Suprapubic skin (tissue), 4 donors: ENCODE measurements at regions not wholly inside any gene's neighbourhood (a gene's known extent, or its start where the extent isn't known, plus 50 kb on each side); places are given as distances from the start of the nearest gene placed in this dataset.
A peak's percentile ranks its signal among the peaks of the same experiment; 100 is the strongest.

Source experiments
- DNase-seq, 2 donors: peaks; one replicate each; pipeline ENCODE4 v3.0.0-alpha.2; 2019; ENCODE audit warnings: low spot score in 2 of 2
- H3K27ac ChIP-seq: fragments of 200-600 bp; sonication (generic); one replicate; pipeline ENCODE4 v1.5.1; 2019
- H3K27me3 ChIP-seq: fragments of 200-600 bp; sonication (generic); one replicate; pipeline ENCODE4 v1.5.1; 2019
- H3K36me3 ChIP-seq: fragments of 200-600 bp; sonication (generic); one replicate; pipeline ENCODE4 v1.5.1; 2019
- H3K4me1 ChIP-seq: fragments of 200-600 bp; sonication (generic); one replicate; pipeline ENCODE4 v1.5.1; 2019
- H3K4me3 ChIP-seq: fragments of 200-600 bp; sonication (generic); one replicate; pipeline ENCODE4 v1.5.1; 2019; ENCODE audit warnings: mild to moderate bottlenecking
- H3K9me3 ChIP-seq: fragments of 200-600 bp; sonication (generic); one replicate; pipeline ENCODE4 v1.5.1; 2019
- EP300 ChIP-seq: sonication (generic); formaldehyde crosslinking; IDR thresholded peaks from one replicate; pipeline ENCODE4 v1.6.1; 2017; ENCODE audit warnings: antibody characterized with exemption
- POLR2A ChIP-seq, 2 donors: fragments of 450-650 bp; IDR thresholded peaks; one replicate each; pipeline ENCODE4 v1.6.1; 2017; ENCODE audit warnings: antibody characterized with exemption in 2 of 2, mild to moderate bottlenecking in 2 of 2, moderate library complexity in 2 of 2
- POLR2AphosphoS5 ChIP-seq, 3 donors: sonication (generic); formaldehyde crosslinking; IDR thresholded peaks; one replicate each; pipeline ENCODE4 v1.6.1; 2017; ENCODE audit warnings: antibody characterized with exemption in 3 of 3
- WGBS: methylation state at CpG from one replicate; pipeline ENCODE4 v1.1.5; 2018; 5-methylcytosine and 5-hydroxymethylcytosine counted together
- TF ChIP-seq, protein P1 (sequence below), 2 donors: fragments of 200-600 bp in 1 of 2; fragments of 450-650 bp in 1 of 2; sonication (generic) in 1 of 2; IDR thresholded peaks; one replicate each; pipeline ENCODE4 v1.5.1; 2016 to 2019; ENCODE audit warnings: antibody characterized with exemption in 2 of 2, mild to moderate bottlenecking in 1 of 2, moderate library complexity in 1 of 2

DNA sequence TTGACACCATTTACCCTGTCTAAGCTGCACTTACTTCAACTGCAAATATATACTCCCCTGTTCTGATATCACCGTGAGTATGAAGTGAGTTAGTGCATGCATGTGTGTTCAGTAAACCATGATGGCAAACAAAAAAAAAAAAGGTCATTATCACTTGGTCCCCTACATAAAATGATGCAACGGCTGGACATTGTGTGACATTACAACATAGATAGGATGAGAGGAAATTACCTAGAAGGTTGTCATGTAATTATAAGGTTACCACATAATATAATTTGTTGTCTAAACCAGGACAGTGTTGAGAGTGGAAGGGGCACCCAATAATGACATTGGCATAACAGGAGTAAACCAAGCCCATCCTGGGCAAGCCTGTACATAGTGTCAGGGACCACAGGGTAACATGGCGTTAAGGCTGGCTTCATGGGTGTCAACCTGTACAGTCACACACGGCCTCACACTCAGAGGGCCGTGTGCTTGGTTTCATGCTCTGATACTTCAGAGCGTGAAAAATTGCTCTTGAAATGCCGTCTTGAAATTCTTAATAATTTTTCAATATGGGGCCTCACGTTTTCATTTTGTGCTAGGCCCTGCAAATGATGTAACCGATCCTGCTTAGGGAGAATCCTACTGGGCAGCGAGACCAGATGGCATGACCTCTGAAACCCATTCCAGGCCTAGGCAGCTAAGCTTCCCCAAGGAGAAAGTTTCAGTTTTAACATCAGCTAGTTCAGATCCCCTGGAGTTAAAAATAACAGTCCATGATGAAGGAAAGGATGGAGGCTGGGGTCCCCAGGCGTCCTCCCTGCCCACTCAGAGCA lies 106.1 kb downstream of the AXIN2 start:
- no peak overlapping the region for H3K27ac ChIP-seq
- TF ChIP-seq, protein P1, sequence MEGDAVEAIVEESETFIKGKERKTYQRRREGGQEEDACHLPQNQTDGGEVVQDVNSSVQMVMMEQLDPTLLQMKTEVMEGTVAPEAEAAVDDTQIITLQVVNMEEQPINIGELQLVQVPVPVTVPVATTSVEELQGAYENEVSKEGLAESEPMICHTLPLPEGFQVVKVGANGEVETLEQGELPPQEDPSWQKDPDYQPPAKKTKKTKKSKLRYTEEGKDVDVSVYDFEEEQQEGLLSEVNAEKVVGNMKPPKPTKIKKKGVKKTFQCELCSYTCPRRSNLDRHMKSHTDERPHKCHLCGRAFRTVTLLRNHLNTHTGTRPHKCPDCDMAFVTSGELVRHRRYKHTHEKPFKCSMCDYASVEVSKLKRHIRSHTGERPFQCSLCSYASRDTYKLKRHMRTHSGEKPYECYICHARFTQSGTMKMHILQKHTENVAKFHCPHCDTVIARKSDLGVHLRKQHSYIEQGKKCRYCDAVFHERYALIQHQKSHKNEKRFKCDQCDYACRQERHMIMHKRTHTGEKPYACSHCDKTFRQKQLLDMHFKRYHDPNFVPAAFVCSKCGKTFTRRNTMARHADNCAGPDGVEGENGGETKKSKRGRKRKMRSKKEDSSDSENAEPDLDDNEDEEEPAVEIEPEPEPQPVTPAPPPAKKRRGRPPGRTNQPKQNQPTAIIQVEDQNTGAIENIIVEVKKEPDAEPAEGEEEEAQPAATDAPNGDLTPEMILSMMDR (IDR thresholded peaks at IDR 0.05) = no peak
- TF ChIP-seq POLR2A (IDR thresholded peaks at IDR 0.05) = no peak
- no peak for TF ChIP-seq EP300
- TF ChIP-seq POLR2AphosphoS5 (IDR thresholded peaks at IDR 0.05) = no peak
- H3K4me3 ChIP-seq = no peak overlapping the region
- no peak for DNase-seq
- no peaks in the 10 kb centered on the region for H3K36me3 ChIP-seq
- H3K4me1 ChIP-seq = peaks cover 7% of the 10 kb centered on the region
- H3K9me3 ChIP-seq = no peaks in the 10 kb centered on the region
- peaks cover 8% of the 10 kb centered on the region for H3K27me3 ChIP-seq
- WGBS = 85% methylated on average over 11 of the region's 11 CpGs

DNA sequence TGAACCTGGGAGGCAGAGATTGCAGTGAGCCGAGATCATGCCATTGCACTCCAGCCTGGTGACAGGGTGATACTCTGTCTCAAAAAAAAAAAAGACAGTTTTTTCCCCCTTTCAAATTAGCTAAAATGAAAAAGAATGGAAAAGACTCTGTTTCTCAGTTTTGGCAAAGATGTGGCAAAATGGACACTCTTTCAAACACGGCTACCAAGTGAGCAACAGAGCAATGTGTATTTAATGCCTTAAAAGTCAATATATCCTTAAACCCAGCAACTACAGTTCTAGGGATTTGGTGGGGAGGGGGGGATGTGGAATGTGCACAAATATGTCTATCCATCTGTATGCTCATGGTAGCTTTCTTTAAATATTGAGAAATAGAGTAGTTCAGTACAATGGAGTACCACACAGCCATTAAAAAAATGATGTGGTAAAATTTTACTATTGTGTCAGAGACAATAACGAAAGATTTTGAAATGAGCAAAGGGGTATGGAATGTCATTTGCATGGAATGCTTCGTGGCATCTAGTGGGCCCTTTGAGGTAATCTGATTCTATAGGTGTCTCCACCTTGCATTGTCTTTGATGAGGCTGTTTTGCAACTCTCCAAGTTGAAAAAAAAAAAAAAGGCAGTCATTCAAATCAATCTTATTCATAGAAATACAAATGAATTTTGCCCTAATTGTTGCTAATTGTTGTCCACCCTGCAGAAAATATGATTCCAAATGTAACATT lies 108.1 kb downstream of the AXIN2 start:
- H3K9me3 ChIP-seq = no peaks in the 10 kb centered on the region
- H3K36me3 ChIP-seq = no peaks in the 10 kb centered on the region
- WGBS = 84% methylated on average over 4 of the region's 4 CpGs
- DNase-seq = no peak
- H3K4me3 ChIP-seq = no peak overlapping the region
- no peak overlapping the region for H3K27ac ChIP-seq
- no peaks in the 10 kb centered on the region for H3K27me3 ChIP-seq
- TF ChIP-seq EP300 (no peak), POLR2A (IDR thresholded peaks at IDR 0.05) (no peak), POLR2AphosphoS5 (IDR thresholded peaks at IDR 0.05) (no peak)
- TF ChIP-seq, protein P1 (IDR thresholded peaks at IDR 0.05) = no peak
- peaks cover 7% of the 10 kb centered on the region for H3K4me1 ChIP-seq

DNA sequence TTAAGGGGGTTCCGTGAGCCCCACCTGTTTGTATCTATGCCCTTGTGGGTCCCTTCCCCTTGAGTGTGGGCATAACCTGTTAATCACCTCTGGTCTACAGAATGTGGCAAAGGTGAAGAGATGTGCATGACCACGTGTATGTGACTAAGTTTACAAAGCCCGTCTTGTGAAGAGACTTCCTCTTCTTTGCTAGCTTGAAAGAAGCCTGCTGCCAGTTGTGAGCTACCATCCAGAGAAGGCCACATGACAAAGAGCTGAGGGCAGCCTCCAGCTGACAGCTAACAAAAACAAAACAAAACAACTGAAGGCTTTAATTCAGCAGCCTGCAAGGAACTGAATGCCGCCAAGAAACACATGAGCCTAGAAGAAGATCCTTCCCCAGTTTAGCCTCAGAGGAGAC lies 112.0 kb downstream of the AXIN2 start:
- TF ChIP-seq EP300 = no peak
- TF ChIP-seq, protein P1 (IDR thresholded peaks at IDR 0.05) = no peak
- no peak for TF ChIP-seq POLR2A (IDR thresholded peaks at IDR 0.05)
- TF ChIP-seq POLR2AphosphoS5 (IDR thresholded peaks at IDR 0.05) = no peak
- H3K4me1 ChIP-seq = no peaks in the 10 kb centered on the region
- no peak for DNase-seq
- no peaks in the 10 kb centered on the region for H3K9me3 ChIP-seq
- no peak overlapping the region for H3K4me3 ChIP-seq
- H3K36me3 ChIP-seq = no peaks in the 10 kb centered on the region
- H3K27ac ChIP-seq = no peak overlapping the region
- H3K27me3 ChIP-seq = no peaks in the 10 kb centered on the region
- 81% methylated on average over 4 of the region's 4 CpGs for WGBS

DNA sequence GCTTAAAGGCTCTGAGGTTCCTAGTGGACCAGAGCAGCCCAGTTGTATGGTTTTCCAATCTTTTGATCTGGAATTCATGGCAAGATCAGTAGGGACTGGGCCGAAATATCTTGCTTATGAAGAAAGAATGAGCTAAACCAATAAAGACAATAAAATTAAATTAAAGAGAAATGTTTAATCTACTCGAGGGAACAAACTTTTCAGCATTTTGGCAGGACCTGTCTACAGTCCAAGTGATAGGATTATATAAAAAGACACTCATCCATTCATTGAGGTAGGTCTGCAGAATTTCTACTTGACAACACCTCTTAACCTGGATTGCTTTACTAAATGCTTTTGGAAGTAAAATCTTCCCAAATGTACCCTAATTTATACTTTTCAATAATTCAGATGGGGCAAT lies 113.6 kb downstream of the AXIN2 start:
- Histone ChIP-seq H3K27ac (no peak overlapping the region), H3K27me3 (no peaks in the 10 kb centered on the region), H3K36me3 (no peaks in the 10 kb centered on the region), H3K9me3 (no peaks in the 10 kb centered on the region), H3K4me3 (no peak overlapping the region), H3K4me1 (no peaks in the 10 kb centered on the region)
- no peak for DNase-seq
- TF ChIP-seq POLR2A (IDR thresholded peaks at IDR 0.05) (no peak), POLR2AphosphoS5 (IDR thresholded peaks at IDR 0.05) (no peak), EP300 (no peak)
- TF ChIP-seq, protein P1 (IDR thresholded peaks at IDR 0.05) = no peak
- 5% methylated on average over 2 of the region's 2 CpGs for WGBS

DNA sequence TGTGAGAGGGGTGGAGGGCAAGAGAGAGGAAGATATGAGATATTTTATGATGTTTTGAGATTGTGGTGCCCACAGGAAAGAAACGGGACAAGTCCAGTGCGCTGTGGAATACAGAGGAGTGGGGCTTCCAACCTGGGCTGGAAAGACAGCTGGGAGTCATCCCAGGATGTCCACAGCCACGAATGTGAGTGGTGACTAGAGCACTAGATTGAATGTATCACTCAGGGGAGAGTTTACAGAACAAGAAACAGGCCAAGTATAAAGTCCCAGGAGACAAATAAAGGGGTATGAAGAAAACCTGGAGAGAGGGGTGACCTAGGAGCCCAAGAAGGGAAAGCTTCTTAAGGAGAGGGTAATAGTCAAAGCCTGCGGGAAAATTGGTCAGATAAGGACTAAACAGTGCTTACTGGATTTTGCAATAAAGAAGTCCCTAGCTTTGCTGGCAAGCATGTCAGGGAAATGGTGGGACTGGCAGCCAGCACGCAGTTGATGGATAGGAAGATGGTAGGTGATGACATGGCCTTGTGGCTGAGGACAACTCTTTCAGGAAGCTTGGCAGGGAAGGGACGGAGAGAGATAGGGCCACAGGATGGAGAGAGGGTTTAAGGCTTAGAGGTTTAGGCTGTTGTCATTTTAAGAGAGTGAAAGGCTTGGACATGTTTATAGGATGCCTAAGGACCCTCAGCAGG lies 114.5 kb downstream of the AXIN2 start:
- WGBS = 75% methylated on average over 6 of the region's 6 CpGs

More for the DNA sequence above, 114.5 kb downstream of the AXIN2 start:
- H3K36me3 ChIP-seq = no peaks in the 10 kb centered on the region
- no peaks in the 10 kb centered on the region for H3K9me3 ChIP-seq
- TF ChIP-seq POLR2AphosphoS5 (IDR thresholded peaks at IDR 0.05) (peak in 2 of 3 donors; percentile 72 to 79), EP300 (no peak), POLR2A (IDR thresholded peaks at IDR 0.05) (no peak)
- TF ChIP-seq, protein P1 (IDR thresholded peaks at IDR 0.05) = no peak
- no peak for DNase-seq
- no peak overlapping the region for H3K27ac ChIP-seq
- H3K4me3 ChIP-seq = no peak overlapping the region
- no peaks in the 10 kb centered on the region for H3K4me1 ChIP-seq
- H3K27me3 ChIP-seq = no peaks in the 10 kb centered on the region
